Breast epithelium (tissue), 3 donors: ENCODE measurements at regions not wholly inside any gene's neighbourhood (a gene's known extent, or its start where the extent isn't known, plus 50 kb on each side); places are given as distances from the start of the nearest gene placed in this dataset.

Experiments used
- POLR2A ChIP-seq: fragments of 450-650 bp; IDR thresholded peaks from one replicate; pipeline ENCODE4 v1.6.1; 2016; ENCODE audit warnings: antibody characterized with exemption, mild to moderate bottlenecking, moderate library complexity
- POLR2AphosphoS5 ChIP-seq, 3 donors: sonication (generic); formaldehyde crosslinking; IDR thresholded peaks; one replicate each; pipeline ENCODE4 v1.6.1; 2017; ENCODE audit warnings: antibody characterized with exemption in 3 of 3
- TF ChIP-seq, protein P1 (sequence below), 3 donors: fragments of 450-650 bp; IDR thresholded peaks; one replicate each; pipeline ENCODE4 v1.5.1; 2016 to 2017; ENCODE audit warnings: antibody characterized with exemption in 3 of 3, mild to moderate bottlenecking in 3 of 3, moderate library complexity in 3 of 3

DNA sequence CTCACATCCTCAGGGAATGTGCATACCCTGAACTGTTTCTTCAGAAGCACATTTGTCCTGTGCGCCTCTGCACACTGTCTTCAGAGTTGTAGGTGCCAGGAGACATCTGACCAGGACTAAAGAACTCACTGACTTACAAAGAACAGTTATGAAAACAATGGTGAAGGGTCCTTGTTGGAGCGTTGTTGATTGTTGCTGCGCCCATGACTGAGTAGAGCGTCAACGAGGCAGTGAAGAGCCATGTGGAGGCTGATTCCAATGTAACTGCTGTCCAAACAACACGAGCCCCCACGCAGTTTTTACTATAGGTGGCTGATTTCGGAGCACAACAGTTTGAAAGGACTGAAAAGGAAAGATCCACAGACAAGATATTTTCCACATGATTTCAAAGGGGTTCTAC lies 380.3 kb downstream of the CDH26 start:
- TF ChIP-seq, protein P1, sequence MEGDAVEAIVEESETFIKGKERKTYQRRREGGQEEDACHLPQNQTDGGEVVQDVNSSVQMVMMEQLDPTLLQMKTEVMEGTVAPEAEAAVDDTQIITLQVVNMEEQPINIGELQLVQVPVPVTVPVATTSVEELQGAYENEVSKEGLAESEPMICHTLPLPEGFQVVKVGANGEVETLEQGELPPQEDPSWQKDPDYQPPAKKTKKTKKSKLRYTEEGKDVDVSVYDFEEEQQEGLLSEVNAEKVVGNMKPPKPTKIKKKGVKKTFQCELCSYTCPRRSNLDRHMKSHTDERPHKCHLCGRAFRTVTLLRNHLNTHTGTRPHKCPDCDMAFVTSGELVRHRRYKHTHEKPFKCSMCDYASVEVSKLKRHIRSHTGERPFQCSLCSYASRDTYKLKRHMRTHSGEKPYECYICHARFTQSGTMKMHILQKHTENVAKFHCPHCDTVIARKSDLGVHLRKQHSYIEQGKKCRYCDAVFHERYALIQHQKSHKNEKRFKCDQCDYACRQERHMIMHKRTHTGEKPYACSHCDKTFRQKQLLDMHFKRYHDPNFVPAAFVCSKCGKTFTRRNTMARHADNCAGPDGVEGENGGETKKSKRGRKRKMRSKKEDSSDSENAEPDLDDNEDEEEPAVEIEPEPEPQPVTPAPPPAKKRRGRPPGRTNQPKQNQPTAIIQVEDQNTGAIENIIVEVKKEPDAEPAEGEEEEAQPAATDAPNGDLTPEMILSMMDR (IDR thresholded peaks at IDR 0.05) = no peak
- TF ChIP-seq POLR2A (no peak), POLR2AphosphoS5 (IDR thresholded peaks at IDR 0.05) (no peak)
